Lower leg skin (tissue), 4 donors: ENCODE measurements at regions not wholly inside any gene's neighbourhood (a gene's known extent, or its start where the extent isn't known, plus 50 kb on each side); places are given as distances from the start of the nearest gene placed in this dataset.

ENCODE experiments used
- DNase-seq, 2 donors: peaks; one replicate each; pipeline ENCODE4 v3.0.0-alpha.2; 2019; ENCODE audit warnings: low spot score in 2 of 2
- H3K4me3 ChIP-seq: fragments of 200-600 bp; sonication (generic); 2 replicates; pipeline ENCODE4 v1.5.1; 2017; ENCODE audit warnings: mild to moderate bottlenecking, low read depth; ENCODE audit not compliant: poor library complexity, severe bottlenecking
- CTCF ChIP-seq, 3 donors: fragments of 450-650 bp; IDR thresholded peaks; one replicate each; pipeline ENCODE4 v1.5.1; 2016; ENCODE audit warnings: antibody characterized with exemption in 3 of 3, mild to moderate bottlenecking in 3 of 3, moderate library complexity in 2 of 3
- POLR2A ChIP-seq, 2 donors: fragments of 450-650 bp; IDR thresholded peaks; one replicate each; pipeline ENCODE4 v1.6.1; 2016 to 2017; ENCODE audit warnings: antibody characterized with exemption in 2 of 2, mild to moderate bottlenecking in 1 of 2, moderate library complexity in 1 of 2
- WGBS, 2 donors: methylation state at CpG; one replicate each; pipeline ENCODE4 v1.1.5; 2018; 5-methylcytosine and 5-hydroxymethylcytosine counted together
- intact Hi-C: fragments of 100-400 bp; cut with DNase I; formaldehyde crosslinking; loops from one replicate; pipeline ENCODE4 v1.15.0; 2023; ENCODE audit warnings: low total_unique reads

GRCh38 chr5:56306433-56307150, 73.5 kb upstream of the ANKRD55 start:
- H3K4me3 ChIP-seq: no peak overlapping the region
- TF ChIP-seq POLR2A (IDR thresholded peaks at IDR 0.05): no peak
- 88 to 89% methylated on average over 4 of the region's 4 CpGs for WGBS, 2 donors
- intact Hi-C loops: no loop called here
- no peak for DNase-seq

- WGBS, 2 donors: 45 to 69% methylated on average over 4 of the region's 4 CpGs
- no peak overlapping the region for H3K4me3 ChIP-seq
- intact Hi-C loops: no loop called here
- TF ChIP-seq CTCF (IDR thresholded peaks at IDR 0.05) (no peak), POLR2A (IDR thresholded peaks at IDR 0.05) (no peak)
- no peak for DNase-seq
Measured at GRCh38 chr5:56305001-56305950, 72.1 kb upstream of the ANKRD55 start.

- 95 to 100% methylated on average over 5 of the region's 5 CpGs for WGBS, 2 donors
- DNase-seq: no peak
- H3K4me3 ChIP-seq: no peak overlapping the region
- intact Hi-C loops: no loop called here
- TF ChIP-seq CTCF (IDR thresholded peaks at IDR 0.05) (no peak), POLR2A (IDR thresholded peaks at IDR 0.05) (no peak)
Measured at GRCh38 chr5:56303511-56303910, 70.4 kb upstream of the ANKRD55 start.

- TF ChIP-seq CTCF (IDR thresholded peaks at IDR 0.05): no peak
- no peak for TF ChIP-seq POLR2A (IDR thresholded peaks at IDR 0.05)
- no peak overlapping the region for H3K4me3 ChIP-seq
- intact Hi-C loops: no loop called here
- no peak for DNase-seq
Measured at GRCh38 chr5:56302027-56302426, 68.9 kb upstream of the ANKRD55 start.

- intact Hi-C loops: no loop called here
- DNase-seq: peak in 1 of 2 donors; percentile 43
- no peak for TF ChIP-seq CTCF (IDR thresholded peaks at IDR 0.05)
- TF ChIP-seq POLR2A (IDR thresholded peaks at IDR 0.05): no peak
- WGBS, 2 donors: 50 to 60% methylated on average over 2 of the region's 2 CpGs
- no peak overlapping the region for H3K4me3 ChIP-seq
Measured at GRCh38 chr5:56301069-56301468, 67.9 kb upstream of the ANKRD55 start.

GRCh38 chr5:56299212-56299611, 66.1 kb upstream of the ANKRD55 start:
- no peak for TF ChIP-seq POLR2A (IDR thresholded peaks at IDR 0.05)
- no peak for TF ChIP-seq CTCF (IDR thresholded peaks at IDR 0.05)
- H3K4me3 ChIP-seq: no peak overlapping the region
- no peak for DNase-seq
- WGBS, 2 donors: 58 to 65% methylated on average over 5 of the region's 5 CpGs
- intact Hi-C loops: no loop called here
